ENCODE measurements at regions not wholly inside any gene's neighbourhood (a gene's known extent, or its start where the extent isn't known, plus 50 kb on each side); places are given as distances from the start of the nearest gene placed in this dataset.

- TF ChIP-seq CTCF (conservative IDR thresholded peaks at IDR 0.05 in 1 of 2, IDR thresholded peaks at IDR 0.05 in 1 of 2; ENCODE audit: low read depth in 1 of 2, low read length in 2 of 2) = no peak
- TF ChIP-seq EZH2 (IDR thresholded peaks at IDR 0.05; ENCODE audit: low read length, missing control alignments) = no peak
Measured at GRCh38 chr1:204813522-204813921, 57.1 kb upstream of the NFASC start.

All from fibroblast of lung (primary cell).